Naive B cell (primary cell): ENCODE measurements at regions not wholly inside any gene's neighbourhood (a gene's known extent, or its start where the extent isn't known, plus 50 kb on each side); places are given as distances from the start of the nearest gene placed in this dataset.
"Not testable (repeated sequence)": the region's sequence is repeated elsewhere in the genome, so short reads cannot be mapped to it uniquely, and the experiment has no call there.

Experiments used
- ATAC-seq, 2 donors: fragments of 150-1000 bp; cut with Tn5 transposase; 2 replicates each; pipeline ENCODE4 v1.10.0; 2021; ENCODE audit warnings: low read depth in 2 of 2, mild to moderate bottlenecking in 2 of 2, moderate library complexity in 2 of 2
- DNase-seq: peaks from one replicate; pipeline ENCODE4 v3.0.0; 2022
- H3K27ac Mint-ChIP-seq, 6 donors: one replicate each; pipeline ENCODE4 v1.8.0; 2020 to 2022; ENCODE audit warnings: mild to moderate bottlenecking in 6 of 6, mixed read lengths in 6 of 6, moderate library complexity in 5 of 6, inconsistent platforms in 2 of 6
- H3K27me3 Mint-ChIP-seq, 3 donors: one replicate each; pipeline ENCODE4 v1.8.0; 2021 to 2022; ENCODE audit warnings: mixed read lengths in 3 of 3, mild to moderate bottlenecking in 1 of 3
- H3K36me3 Mint-ChIP-seq, 2 donors: one replicate each; pipeline ENCODE4 v1.8.0; 2020 to 2022; ENCODE audit warnings: mixed read lengths in 2 of 2, inconsistent platforms in 1 of 2, mild to moderate bottlenecking in 1 of 2
- H3K4me1 Mint-ChIP-seq, 3 donors: one replicate each; pipeline ENCODE4 v1.8.0; 2020 to 2022; ENCODE audit warnings: mixed read lengths in 3 of 3, inconsistent platforms in 1 of 3, mild to moderate bottlenecking in 1 of 3, moderate library complexity in 1 of 3
- H3K4me3 Mint-ChIP-seq, 8 donors: one replicate each; pipeline ENCODE4 v1.8.0; 2020 to 2022; ENCODE audit warnings: mild to moderate bottlenecking in 8 of 8, mixed read lengths in 8 of 8, moderate library complexity in 8 of 8, inconsistent platforms in 2 of 8
- H3K9me3 Mint-ChIP-seq, 7 donors: one replicate each; pipeline ENCODE4 v1.8.0; 2020 to 2022; ENCODE audit warnings: mixed read lengths in 7 of 7, mild to moderate bottlenecking in 5 of 7, inconsistent platforms in 2 of 7, moderate library complexity in 1 of 7

DNA sequence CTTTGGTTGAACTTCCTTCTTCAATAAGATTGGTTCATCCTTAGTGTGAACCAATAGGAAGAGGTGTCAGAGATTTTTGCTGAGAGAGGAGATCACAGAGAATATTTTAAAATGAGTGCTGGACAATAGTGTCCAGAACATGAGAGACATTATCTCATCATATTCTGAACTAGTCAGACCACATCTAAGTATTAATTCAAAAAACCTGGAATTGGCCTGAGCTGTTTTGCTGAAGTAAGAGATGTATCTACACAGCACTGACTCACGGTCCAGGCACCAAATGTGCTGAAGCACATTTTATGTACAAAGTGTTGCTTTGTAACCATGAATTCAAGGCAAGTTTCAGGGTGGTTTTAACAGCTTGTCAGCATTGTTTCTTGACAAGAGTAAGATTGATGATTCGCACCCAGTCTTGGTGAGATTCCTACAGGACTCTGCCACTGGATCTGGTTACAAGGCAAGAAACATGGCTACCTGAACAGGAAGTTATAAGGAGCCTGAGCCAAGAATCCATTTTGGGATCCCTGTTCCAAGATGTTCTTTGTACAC lies 178.2 kb upstream of the HEY2 start:
- H3K27me3 Mint-ChIP-seq: peaks cover 3 to 11% (median 10%) of the 10 kb centered on the region in 3 donors
- no peak overlapping the region for H3K27ac Mint-ChIP-seq
- no peaks in the 10 kb centered on the region for H3K36me3 Mint-ChIP-seq
- H3K4me1 Mint-ChIP-seq: no peaks in the 10 kb centered on the region
- peaks cover 0 to 4% (median 0%) of the 10 kb centered on the region in 7 donors for H3K9me3 Mint-ChIP-seq
- DNase-seq (no peak), ATAC-seq (no peak)
- no peak overlapping the region for H3K4me3 Mint-ChIP-seq

DNA sequence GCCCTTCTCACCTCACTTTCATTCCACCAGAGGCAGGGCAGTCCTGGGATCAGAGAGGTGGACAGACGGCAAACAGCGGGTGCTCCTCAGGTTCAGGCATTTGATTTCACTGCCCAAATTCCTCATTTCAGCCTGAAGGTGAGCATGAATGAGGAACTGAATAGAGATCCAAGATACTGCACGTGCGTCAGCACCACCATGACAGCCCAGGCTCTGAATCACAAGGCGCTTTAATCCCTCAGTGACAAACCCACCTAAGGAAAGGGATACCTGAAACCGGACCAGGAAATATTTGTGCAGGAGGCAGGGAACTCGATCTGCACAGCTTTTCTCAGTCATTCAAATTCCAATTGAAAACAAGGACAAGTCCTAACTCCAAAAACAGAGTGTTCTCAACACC lies 174.8 kb upstream of the HEY2 start:
- no peaks in the 10 kb centered on the region for H3K4me1 Mint-ChIP-seq
- ATAC-seq: no peak
- no peaks in the 10 kb centered on the region for H3K36me3 Mint-ChIP-seq
- no peak overlapping the region for H3K27ac Mint-ChIP-seq
- H3K4me3 Mint-ChIP-seq: no peak overlapping the region
- H3K27me3 Mint-ChIP-seq: peaks cover 4 to 29% (median 20%) of the 10 kb centered on the region in 3 donors
- DNase-seq: no peak
- H3K9me3 Mint-ChIP-seq: peaks cover 0 to 6% (median 0%) of the 10 kb centered on the region in 7 donors

DNA sequence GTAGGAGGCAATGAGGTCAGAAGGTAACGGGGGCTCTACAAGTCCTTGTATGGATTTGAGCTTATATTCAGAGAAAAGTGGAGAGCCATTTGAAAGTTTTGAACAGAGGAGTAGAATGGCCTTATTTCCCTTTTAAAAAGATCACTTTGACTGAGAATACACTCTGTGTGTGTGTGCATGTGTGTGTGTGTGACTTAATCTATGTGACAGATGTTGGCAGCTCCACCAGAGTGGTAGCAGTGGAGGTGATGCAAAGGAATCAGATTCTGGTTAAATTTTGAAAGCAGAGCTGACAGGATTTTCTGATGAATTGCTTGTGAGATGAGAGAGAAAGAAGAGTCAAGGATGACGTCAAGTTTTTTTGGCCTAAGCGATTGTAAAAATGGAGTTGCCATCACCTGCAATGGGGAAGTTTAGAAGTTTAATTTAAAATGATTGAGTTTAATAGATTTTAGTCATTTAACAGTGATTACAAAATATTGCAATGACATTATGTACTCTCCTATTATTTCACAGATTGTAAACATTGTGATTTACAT lies 172.2 kb upstream of the HEY2 start:
- DNase-seq (no peak), ATAC-seq (no peak)
- Mint-ChIP-seq H3K9me3 (peaks cover 0 to 6% (median 0%) of the 10 kb centered on the region in 7 donors), H3K4me1 (no peaks in the 10 kb centered on the region), H3K27ac (peak overlapping the region in 1 of 6 donors; percentile 16), H3K4me3 (no peak overlapping the region), H3K36me3 (no peaks in the 10 kb centered on the region), H3K27me3 (peaks cover 4 to 37% (median 14%) of the 10 kb centered on the region in 3 donors)

DNA sequence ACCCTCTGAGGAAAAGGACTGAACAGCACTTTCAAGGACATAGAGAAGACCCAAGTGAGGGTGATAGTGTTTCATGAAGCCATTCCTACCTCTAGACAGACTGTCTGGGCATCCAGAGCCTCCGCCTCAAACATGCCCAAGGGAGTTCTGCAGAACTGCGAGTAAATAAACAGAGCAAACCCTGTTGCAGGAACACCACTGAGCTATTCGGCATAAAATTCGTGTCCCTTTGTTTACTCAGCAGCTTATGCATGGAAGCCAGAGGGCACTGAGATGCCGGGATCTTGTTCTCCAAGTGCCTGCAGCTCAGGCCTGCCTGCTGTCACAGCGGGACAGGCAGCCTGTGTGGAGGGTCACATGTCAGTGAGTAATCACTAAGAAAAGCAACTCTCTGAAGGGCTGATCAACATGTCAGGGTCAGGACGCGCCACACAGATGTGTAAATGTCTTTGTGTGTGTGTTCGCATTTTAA lies 164.9 kb upstream of the HEY2 start:
- H3K27me3 Mint-ChIP-seq: peaks cover 22 to 41% (median 23%) of the 10 kb centered on the region in 3 donors
- H3K36me3 Mint-ChIP-seq: no peaks in the 10 kb centered on the region
- H3K27ac Mint-ChIP-seq: no peak overlapping the region
- DNase-seq: no peak
- ATAC-seq: no peak
- H3K4me1 Mint-ChIP-seq: no peaks in the 10 kb centered on the region
- H3K4me3 Mint-ChIP-seq: no peak overlapping the region
- peaks cover 0 to 1% (median under 1%) of the 10 kb centered on the region in 7 donors for H3K9me3 Mint-ChIP-seq

DNA sequence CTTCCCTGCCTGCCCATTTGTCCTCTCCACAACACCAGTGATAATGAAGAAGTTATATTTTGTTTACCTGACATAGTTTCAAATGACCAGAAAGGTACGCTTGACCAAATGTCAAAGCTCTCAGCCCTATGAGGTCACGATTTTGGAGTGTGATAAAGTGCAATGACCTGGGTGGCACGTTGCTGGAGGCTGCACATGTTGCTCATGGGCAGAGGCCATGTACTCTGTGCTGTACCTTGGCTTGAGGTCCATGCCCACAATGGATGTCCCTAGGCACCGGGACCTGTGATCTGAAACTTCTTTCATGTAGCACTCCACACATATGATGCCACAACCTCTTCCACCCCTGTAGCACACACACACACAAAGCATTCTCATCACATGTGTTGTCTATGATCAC lies 164.0 kb upstream of the HEY2 start:
- Mint-ChIP-seq H3K4me1 (no peaks in the 10 kb centered on the region), H3K9me3 (peaks cover 0 to 4% (median 2%) of the 10 kb centered on the region in 7 donors), H3K36me3 (no peaks in the 10 kb centered on the region), H3K27ac (no peak overlapping the region), H3K4me3 (no peak overlapping the region), H3K27me3 (peaks cover 25 to 42% (median 27%) of the 10 kb centered on the region in 3 donors)
- DNase-seq (no peak), ATAC-seq (no peak)

DNA sequence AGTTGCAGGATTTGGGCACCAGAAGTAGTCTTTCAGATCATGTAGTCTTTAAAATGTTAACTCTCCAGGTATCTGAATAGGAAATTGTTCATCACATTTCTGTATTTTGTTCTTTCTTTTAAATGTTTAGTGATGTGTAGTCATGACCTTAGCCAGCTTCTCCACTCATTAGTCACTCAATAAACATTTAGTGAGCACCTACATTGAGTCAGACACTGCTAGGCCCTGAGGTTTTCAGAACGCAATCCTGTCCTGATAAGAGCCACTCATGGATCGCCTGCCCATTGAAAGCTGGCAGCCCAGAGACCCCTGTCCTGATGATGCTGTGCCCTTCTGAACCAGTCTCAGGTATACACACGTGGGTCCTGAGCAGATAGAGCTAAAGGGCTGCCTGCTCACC lies 163.4 kb upstream of the HEY2 start:
- Mint-ChIP-seq H3K27ac (no peak overlapping the region), H3K27me3 (peaks cover 25 to 42% (median 27%) of the 10 kb centered on the region in 3 donors), H3K36me3 (no peaks in the 10 kb centered on the region), H3K4me3 (no peak overlapping the region), H3K9me3 (peaks cover 0 to 4% (median 2%) of the 10 kb centered on the region in 7 donors), H3K4me1 (no peaks in the 10 kb centered on the region)
- DNase-seq: no peak
- no peak for ATAC-seq

DNA sequence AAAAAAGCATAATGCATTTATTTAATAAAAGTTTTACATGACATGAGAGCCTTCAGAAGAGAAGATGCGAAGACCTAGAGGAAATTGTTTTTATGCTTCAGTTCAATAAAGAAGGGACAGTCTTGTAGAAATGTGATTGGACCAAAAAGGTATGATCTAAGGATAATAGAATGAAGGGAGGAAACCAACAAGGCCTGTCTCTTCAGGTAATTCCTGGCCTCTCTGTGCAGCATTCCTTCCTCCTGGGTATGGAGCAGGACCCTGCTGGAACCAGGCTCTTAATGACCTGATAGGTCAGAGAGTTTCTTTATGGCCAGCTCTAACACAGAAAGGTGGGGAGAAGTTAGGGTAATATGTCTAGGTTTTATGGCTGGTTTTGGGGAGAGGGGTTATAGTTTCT lies 162.8 kb upstream of the HEY2 start:
- DNase-seq: no peak
- Mint-ChIP-seq H3K27me3 (peaks cover 25 to 42% (median 28%) of the 10 kb centered on the region in 3 donors), H3K27ac (no peak overlapping the region), H3K9me3 (peaks cover 0 to 4% (median 2%) of the 10 kb centered on the region in 7 donors), H3K36me3 (no peaks in the 10 kb centered on the region), H3K4me1 (no peaks in the 10 kb centered on the region), H3K4me3 (no peak overlapping the region)
- ATAC-seq: no peak

DNA sequence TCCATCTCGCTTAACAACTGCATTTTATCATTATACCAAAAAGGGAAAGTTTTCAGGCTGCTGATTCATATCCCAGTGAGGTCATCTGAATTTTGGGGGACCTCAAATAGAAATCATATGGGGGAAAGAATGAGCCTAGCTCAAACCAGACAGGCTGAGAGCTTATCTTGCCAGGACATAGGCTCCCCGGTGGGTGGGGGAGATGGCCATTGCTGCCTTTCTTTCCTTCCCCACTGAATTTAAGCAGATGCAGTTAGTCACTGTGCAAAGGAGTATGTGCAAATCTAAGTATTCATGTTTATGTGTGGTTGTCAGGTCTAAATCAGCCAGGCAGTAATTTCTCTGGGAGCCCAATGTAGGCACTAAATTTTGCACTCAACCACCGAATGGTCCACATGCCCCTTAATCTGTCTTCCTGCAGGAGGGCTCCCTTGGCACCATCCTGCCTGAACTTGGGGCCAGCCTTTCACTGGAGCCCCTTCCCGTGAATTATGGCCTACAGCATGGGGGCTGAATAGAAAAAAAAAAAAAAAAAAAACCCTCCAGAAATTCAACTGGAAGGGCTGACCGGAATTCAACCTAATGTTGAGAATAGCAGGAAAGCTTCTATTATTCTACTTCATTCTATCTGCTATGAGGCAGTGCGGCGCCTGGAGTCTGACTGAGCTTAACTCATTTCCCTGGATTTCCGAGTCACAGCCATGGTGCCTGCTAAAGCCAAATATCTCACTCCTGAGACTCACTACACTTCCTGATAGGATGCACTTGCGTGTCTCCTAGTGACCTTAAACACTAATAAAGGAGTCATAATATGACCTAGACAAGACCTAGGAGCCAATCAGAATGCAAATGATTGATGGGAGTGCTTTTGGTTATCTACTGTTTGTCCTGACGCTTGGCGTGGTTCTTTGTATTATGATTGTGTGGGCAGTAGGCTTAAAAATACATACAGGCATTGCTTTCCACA lies 161.5 kb upstream of the HEY2 start:
- Mint-ChIP-seq H3K9me3 (peaks cover 0 to 4% (median 2%) of the 10 kb centered on the region in 7 donors), H3K27ac (no peak overlapping the region)
- DNase-seq: no peak

DNA sequence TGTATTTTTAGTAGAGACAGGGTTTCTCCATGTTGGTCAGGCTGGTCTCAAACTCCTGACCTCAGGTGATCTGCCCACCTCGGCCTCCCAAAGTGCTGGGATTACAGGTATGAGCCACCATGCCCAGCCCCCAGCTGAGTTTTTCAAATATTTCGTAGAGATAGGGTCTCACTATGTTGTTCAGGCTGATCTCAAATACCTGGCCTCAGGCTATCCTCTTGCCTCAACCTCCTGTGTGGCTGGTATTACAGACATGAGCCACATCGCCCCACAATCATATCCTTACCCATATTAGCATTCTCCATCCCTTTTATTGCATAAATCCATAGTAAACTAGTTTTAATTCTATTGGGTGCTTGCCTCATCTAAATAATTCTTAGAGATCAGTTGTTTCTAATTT lies 157.6 kb upstream of the HEY2 start:
- not testable (repeated sequence) for H3K36me3 Mint-ChIP-seq, ATAC-seq, H3K4me3 Mint-ChIP-seq, DNase-seq, H3K27ac Mint-ChIP-seq, H3K4me1 Mint-ChIP-seq, H3K9me3 Mint-ChIP-seq
- H3K27me3 Mint-ChIP-seq: peaks cover 21 to 24% (median 22%) of the 10 kb centered on the region in 3 donors

More for the DNA sequence above, 161.5 kb upstream of the HEY2 start:
- no peak for ATAC-seq
- Mint-ChIP-seq H3K27me3 (peaks cover 25 to 32% (median 30%) of the 10 kb centered on the region in 3 donors), H3K36me3 (no peaks in the 10 kb centered on the region), H3K4me1 (no peaks in the 10 kb centered on the region), H3K4me3 (no peak overlapping the region)

DNA sequence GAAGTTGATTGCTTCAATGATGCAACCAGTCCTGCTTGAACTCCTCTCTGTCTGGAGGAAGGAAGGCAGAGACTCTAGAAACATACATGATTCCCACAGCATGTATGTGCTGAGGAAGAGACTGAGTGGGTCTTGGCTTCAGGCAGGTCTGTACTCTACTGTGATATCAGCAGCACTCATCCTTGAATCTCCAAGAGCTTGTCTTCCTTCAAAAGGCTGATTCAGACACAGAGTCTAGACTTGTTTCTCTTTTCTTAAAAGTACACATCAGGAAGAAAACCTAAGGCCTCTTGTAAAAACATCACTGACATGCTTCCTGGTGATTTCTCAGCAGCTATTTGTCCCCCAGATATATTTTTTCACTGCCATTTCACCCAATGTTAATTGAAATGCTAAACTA lies 155.7 kb upstream of the HEY2 start:
- Mint-ChIP-seq H3K4me3 (no peak overlapping the region), H3K4me1 (peaks cover 0 to 7% (median 0%) of the 10 kb centered on the region in 3 donors), H3K27me3 (peaks cover 10 to 15% (median 14%) of the 10 kb centered on the region in 3 donors), H3K9me3 (peaks cover 0 to 4% (median 2%) of the 10 kb centered on the region in 7 donors), H3K27ac (no peak overlapping the region), H3K36me3 (no peaks in the 10 kb centered on the region)
- DNase-seq (no peak), ATAC-seq (no peak)

DNA sequence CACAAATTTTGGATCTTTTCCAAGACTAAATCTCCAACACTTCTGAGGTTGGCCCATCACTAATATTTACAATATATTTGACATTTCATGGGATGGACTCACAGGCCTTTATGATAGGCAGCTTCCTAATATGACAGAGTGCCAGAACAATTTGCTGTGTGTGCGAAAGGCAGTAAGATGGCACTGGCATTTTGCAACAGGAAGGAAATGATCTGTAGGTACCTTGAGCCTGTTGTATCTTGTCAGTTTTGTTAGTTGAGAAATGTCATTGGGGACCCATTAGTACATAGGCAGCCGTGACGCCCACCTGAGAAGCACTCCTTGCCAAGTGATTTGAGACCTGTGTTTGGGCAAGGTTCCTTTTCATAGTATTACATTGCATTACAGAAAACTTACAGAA lies 153.4 kb upstream of the HEY2 start:
- H3K27ac Mint-ChIP-seq: no peak overlapping the region
- ATAC-seq (no peak), DNase-seq (no peak)
- no peaks in the 10 kb centered on the region for H3K36me3 Mint-ChIP-seq
- no peak overlapping the region for H3K4me3 Mint-ChIP-seq
- H3K27me3 Mint-ChIP-seq: peaks cover 7 to 13% (median 7%) of the 10 kb centered on the region in 3 donors
- no peaks in the 10 kb centered on the region for H3K9me3 Mint-ChIP-seq
- peaks cover 0 to 7% (median 0%) of the 10 kb centered on the region in 3 donors for H3K4me1 Mint-ChIP-seq

DNA sequence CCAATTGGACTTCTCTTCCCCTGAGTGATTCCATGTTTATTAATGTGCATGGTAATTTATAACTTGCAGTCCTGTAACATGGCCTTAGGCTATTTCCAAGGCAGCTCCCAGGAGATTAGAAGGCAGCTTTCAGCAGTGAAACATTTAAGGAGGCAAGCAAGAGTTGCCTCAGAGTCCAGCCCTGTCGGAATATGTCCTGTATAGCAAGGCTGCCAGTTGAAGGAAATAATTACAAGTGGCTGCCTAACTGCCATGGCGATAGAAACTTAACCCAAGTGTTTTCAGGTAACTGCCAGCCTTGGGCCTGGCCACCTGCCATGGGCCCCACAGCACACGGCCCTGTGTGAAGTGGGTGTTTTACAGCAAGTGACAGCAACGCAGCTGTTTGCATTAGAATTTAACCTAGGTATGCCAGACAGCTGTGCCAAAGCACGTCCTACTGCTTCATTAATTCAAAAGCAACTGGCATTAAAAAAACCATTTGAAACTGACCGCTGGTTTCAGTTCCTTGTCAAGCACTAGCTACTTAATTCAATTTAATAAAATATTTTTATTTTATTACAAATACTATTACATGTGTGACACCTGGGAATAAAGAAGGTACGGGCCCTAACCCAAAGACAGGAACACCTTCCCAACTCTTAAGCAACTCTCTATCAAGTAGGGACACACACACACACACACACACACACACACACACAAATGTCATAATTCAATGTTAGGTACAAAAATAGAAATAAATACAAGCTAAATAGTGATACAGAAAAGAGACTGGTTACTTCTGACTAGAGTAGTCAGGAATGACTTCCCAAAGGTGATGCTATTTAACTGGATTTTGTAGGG lies 151.8 kb upstream of the HEY2 start:
- Mint-ChIP-seq H3K4me1 (peaks cover 0 to 7% (median 0%) of the 10 kb centered on the region in 3 donors), H3K9me3 (no peaks in the 10 kb centered on the region), H3K27ac (peak overlapping the region in 1 of 6 donors; percentile 72), H3K4me3 (no peak overlapping the region), H3K27me3 (peaks cover 5 to 17% (median 7%) of the 10 kb centered on the region in 3 donors), H3K36me3 (no peaks in the 10 kb centered on the region)
- ATAC-seq (peak in 1 of 2 donors; percentile 42), DNase-seq (no peak)

DNA sequence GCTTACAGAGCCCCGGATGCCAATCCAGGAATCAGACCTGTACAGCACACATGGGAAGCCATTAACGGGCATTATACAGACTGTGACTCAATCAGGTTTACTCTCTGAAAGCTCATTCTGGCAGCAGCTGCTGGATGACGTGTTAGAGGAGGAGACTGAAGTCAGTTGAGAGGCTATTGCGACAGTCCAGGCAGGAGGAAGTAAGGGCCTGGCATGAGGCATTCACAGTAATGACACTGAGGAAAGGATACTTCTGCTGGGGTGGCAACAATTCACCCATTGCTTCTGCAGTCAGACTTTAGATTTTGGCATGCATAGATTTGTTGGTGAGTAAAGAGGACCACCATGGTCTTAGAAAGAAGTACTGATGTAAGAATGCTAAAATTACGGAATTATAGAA lies 151.0 kb upstream of the HEY2 start:
- Mint-ChIP-seq H3K4me3 (no peak overlapping the region), H3K4me1 (peaks cover 0 to 7% (median 0%) of the 10 kb centered on the region in 3 donors), H3K9me3 (peaks cover 0 to 5% (median 0%) of the 10 kb centered on the region in 7 donors), H3K36me3 (no peaks in the 10 kb centered on the region), H3K27me3 (peaks cover 7 to 15% (median 13%) of the 10 kb centered on the region in 3 donors), H3K27ac (no peak overlapping the region)
- no peak for ATAC-seq
- no peak for DNase-seq
